NCI-H146 treated with DMSO at 0.1 percent for 48 hours (cell line): ENCODE measurements at regions not wholly inside any gene's neighbourhood (a gene's known extent, or its start where the extent isn't known, plus 50 kb on each side); places are given as distances from the start of the nearest gene placed in this dataset.

ENCODE experiments used
- DNase-seq: peaks from one replicate; lab custom pipeline; 2025; ENCODE audit not compliant: unreplicated experiment; lab: John Stamatoyannopoulos, UW

DNA sequence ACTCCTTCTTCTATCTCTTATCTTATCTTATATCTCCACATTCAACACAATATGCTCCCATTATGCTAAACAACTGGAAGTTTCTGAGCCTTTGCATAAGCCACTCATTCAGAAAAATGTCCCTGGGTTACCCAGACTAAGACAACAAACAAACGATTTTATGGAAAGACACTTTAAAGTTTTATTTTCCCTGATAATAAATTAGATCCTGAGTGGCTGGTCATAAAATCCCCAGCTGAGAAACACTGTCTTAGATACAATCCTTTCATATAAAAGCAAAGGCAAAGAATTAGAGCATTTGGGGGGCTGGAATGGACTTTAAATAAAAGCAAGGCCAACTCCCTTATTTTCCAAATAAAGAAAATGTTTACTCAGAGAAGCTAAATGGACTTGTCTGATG lies 322.3 kb downstream of the GBE1 start:
- no peak for DNase-seq

DNA sequence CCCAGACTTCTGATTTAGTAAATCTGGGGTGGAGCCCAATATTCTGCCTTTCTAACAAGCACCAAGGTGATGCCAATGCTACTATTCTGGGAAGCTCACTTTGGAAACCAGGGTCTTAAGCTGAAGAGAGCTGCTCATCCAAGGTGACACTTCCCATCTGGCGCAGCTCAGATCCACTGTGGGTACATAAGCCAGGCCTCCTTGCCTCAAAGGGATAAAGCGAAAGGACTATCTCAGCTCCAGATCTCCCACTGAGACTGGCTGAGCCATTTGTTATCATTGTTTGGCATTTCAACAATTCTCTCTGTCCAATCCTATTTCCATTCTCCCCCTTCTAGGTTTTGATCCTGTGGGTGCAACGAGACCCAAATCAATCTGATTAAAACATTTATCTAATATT lies 323.8 kb downstream of the GBE1 start:
- no peak for DNase-seq

DNA sequence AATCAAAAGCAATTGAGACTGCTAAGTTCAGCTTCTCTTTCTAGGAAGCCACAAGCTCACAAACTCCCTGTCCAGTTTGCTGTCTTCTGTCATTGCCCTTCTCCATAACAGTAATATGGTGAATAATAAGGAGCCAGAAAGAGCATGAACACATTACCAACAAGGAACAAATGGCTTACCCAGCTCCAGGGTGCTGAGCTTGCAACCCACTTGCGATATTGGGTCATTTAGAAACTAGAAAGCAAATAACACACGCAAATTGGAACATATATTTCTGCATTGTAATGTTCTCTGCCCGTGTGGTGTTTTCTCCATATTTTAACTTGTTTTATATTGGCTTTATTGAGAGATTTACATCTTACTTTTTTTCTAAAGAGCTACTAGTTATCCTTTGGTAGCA lies 325.3 kb downstream of the GBE1 start:
- no peak for DNase-seq

DNA sequence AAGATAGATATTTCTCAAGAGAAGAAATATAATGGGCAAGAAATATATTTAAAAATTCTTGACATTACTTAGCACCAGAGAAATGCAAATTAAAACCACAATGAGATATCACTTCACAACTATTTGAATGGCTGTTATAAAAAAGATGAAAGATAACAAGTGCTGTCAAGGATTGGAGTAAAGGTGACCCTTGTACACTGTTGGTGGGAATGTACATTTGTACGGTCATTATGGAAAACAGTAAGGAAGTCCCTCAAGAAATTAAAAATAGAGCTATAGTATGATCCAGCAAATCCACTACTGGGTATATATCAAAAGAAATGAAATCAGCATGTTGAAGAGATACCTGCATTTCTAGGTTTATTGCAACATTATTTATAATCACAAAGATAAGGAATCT lies 326.4 kb downstream of the GBE1 start:
- no peak for DNase-seq

DNA sequence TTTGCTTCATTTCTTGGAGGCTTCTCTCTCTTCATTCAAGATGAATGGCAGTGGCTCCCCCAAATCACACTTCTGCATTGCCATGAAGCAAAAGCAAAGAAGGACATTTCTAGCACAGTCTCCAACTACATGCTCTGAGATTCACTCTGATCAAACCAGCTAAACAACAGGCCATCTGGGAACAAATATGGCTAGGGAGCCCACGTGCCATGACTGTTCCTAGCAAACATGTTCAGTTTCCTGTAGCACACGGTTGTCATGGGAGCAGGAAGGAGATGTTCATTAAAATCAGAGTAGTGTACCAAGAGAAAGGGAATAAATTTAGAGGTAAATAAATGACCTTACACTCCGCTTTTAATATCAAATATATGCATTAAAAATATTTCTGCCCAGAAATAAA lies 327.3 kb downstream of the GBE1 start:
- DNase-seq = no peak

DNA sequence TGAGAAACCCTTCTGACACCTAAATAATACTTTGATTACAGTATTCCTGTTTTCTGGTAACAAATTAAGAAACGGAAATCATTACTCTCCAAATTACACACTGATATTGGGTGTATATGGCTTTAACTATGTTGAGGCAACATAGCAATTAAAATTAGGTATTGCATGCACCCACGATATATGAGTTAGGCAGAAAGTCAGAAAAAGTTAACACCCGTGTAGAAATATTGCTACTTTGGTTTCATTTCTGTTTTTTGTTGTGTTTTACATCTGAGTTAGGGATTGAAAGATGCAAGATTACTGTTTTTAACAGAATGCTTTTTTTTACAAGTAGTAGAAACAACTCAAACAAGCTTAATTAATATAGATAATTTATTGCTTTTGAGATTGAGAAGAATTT lies 327.8 kb downstream of the GBE1 start:
- no peak for DNase-seq

DNA sequence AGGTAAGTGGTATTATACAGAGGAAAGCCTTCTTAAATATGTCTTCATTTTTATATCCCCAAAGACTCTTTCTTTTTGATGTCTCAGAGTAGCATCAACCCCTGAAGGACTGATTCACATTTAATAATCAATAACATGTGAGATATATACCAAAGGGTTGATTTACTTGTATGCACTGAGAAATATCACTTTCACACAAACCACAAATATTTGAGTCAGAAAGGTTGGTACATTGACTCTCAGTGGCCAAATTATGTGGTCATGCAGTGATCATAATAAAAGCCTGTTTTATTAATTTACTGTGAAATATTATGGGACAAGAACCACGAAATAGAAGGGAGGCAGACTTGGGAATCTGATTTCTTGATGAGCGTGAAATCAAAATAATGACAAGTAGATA lies 329.0 kb downstream of the GBE1 start:
- no peak for DNase-seq

DNA sequence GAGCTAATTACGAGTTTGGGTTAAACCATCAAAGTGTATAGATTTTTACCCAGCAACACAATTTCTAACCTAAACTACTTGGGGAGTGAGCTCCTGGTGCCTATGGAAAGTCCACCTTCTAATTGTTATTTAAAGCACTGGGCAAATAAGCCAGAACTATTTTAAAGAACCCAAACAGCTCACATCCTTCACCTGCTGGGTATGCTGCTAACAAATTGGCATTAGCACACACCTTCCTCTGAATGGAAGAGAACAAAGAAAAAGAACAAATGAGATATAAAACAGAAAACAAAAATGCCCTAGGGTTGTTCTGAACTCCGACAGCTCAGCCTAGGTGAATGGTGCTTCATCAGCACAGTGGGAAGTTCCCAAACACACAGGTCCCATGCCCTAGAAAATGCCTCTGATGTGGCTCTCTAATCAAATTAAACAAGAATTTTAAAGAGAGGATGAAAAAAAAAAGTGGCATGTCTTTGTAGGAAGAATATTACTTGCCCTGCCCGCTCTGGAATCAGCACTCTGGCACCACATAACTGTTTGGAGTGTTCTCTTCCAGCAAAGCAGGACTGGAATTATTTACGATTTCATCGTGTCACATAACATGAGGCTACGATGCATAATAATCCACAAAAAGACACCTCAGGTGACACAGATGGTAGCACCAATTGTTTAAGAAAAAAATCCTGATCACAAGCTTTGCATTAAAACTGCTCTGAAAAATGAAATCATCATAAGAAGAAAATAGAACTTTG lies 334.4 kb downstream of the GBE1 start:
- peak; percentile 14 for DNase-seq

DNA sequence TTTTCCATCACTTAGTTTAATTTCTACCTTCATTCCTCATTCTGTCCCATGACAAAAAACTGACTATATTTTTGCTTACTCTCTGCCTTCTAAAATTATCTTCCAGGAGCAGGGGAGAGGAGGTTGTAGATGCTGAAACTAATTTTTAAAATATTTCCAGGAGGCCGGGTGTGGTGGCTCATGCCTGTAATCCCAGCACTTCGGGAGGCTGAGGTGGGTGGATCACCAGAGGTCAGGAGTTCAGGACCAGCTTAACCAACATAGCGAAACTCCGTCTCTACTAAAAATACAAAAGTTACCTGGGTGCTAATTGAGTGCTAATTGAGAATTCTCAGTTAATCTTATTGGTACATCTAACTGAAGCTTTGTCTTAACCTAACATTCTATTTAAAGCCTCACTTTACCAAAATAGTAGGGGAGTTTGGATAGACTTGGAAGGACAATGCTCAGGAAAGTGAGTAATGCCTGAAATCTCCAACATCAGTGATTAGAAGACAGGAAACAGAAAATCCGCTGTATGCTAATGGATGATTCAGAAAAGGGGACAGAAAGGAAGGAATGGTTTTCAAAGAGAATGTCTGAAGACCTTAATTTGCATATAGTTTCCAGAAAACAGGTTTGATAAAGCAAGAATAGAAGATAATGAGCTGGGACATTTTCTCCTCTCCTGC lies 336.1 kb downstream of the GBE1 start:
- DNase-seq = no peak

DNA sequence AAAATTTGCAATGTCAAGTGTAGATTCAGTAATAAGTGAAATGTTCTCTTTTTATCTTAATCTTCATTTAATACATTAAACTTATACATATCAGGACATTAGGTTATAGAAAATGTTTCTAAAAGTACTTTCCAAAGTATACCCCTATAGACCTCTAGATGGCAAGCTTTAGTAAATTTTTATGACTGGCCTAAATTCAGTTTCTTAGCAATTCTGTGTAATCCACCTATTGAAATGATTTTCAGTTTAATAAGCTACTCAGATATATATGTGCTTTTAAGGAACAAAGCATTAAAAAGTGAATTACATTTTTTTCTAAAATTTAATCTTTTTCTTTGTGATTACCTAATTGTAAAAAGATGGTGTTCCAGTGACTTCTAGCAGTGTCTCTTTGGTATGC lies 342.2 kb downstream of the GBE1 start:
- peak; percentile 2 for DNase-seq

DNA sequence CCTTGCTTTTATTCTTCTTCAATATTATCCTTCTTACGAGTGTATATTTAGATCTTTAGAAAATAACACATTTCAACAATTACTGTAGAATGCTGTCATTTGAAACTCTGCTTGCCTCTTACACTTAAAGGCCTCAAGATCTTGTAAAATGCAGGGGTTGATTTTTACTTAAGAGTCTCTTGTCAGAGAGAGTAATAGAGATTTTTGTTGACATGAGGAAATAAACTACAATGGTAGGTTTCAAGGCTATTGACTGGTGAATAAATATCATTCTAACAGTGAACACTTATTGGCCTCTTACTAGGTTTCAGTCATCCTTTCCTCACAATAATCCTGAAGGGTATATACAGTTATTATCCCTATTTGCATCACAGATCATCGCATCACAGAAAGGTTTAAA lies 344.6 kb downstream of the GBE1 start:
- no peak for DNase-seq

DNA sequence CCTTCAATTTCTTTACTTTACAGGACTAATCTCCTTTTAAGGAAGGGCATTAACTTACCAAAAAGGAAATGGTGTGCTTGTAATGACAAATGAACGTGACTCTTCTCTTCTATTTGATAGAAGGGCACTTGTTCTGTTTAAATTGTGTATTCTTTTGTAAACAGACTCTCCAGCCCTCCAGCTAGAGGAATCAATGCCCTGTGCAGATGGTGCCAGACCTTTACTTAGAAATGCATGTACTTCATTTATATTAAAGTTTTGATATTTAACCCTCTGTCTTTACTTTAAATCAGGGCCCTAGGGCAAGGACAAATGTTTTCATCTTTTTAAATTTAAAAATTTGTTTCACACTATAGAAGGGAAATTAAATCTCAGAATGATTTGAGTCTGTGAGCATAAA lies 355.1 kb downstream of the GBE1 start:
- no peak for DNase-seq

DNA sequence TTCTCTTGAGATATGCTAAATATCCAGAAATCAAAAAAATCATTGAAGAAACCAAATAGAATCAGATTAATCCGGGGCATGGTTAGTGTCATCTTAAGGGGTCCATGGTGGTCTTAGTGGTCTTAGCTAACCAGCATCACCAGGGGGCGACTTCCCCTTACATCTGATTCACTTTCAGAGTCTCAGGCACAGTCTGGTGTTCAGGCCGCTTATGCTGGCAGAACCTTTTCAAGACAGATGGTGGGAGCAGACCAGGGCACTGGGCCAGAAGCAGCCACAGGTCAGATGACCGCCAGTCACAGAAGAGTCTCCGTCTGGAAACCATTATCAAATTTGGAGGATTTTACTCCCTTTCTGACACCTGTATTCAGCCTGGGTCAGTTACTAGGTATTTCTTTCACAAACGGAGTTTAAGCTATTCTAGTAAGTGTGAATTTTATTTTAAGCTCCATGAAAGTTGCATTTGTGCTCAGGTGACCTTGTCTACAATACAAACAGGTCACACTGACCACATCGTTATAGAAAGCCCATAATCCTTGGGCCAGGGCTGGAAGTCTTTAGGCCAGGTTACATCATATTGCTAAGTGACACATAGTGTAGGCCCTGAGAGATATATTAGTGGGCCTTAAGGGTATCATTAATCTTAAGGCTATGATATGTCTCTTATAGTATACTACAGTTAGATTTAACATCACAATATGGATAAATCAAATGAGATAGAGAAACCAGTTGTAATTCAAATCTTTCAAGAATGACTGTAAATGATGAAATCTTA lies 365.5 kb downstream of the GBE1 start:
- no peak for DNase-seq

DNA sequence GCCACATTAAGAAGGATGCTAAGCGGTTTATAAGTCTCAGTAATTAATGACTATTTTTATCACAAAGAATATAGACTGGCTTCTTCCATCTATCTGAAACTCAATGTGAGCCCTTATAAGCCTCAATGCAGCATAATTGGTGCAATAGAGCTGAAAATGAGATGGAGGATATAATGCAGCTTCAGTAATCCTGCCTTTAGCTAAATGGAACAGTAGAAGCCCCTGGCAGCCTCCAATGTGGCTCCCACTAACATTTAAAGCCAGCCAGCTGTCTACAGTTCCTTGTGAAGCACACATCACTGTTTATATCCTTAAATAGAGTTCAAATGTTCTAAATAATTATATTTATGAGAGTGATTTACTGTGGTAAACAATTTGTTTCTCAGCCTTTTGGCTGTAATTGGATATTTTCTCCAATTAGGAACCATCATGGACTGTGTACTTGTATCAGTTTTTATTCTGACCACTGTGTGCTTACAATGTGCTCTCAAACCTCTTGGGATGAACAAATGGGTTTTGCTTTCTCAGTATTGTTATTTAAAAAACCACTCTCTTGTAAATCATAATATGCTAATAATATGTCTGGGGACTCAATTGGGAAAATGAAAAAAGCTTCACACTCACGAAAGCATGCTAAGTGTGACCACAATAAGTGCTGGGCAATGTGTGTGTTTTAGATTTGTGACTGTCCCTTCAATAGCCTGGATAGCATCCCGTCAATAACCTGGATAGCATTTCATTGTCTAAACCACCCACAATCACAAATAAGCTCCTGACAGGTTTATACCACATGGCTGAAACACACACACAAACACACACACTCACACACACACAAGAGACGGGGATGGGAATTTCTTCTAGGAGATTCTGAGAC lies 366.6 kb downstream of the GBE1 start:
- no peak for DNase-seq

DNA sequence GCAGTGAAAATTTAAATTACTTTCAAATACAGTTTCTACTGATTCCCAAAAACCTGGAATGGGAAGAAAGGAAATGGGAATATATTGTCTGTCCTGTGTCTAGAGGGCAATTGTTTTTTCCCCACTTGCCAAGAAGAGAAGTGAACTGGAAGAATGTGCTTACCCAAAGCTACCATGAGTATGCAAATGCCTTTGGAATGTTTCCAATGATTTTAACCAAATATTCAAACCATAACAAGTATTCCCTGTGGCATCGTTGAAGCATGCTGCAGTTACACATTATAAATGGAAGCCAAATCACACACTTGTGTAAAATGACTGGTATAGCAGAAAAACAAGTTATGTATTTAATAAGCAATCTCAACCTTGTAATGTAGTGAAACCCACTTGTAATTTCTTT lies 368.2 kb downstream of the GBE1 start:
- no peak for DNase-seq

DNA sequence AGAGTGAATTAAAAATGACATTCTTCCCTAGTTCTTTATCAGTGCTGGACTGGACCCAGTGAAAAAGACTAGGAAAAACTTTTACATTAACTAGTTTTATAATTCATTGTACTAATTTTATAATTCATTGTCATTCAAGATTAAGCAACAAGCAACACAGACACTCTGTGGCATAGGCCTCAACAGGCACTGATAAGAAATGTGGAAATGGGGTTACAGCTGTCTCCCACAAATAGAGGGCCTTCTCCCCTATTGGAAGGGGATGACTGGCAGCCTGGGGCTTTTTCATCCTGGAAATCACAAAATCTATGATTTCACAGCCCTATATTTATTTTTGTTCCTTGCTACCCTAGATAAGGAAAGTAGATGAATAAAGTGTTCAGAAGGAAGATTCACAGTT lies 370.6 kb downstream of the GBE1 start:
- no peak for DNase-seq

DNA sequence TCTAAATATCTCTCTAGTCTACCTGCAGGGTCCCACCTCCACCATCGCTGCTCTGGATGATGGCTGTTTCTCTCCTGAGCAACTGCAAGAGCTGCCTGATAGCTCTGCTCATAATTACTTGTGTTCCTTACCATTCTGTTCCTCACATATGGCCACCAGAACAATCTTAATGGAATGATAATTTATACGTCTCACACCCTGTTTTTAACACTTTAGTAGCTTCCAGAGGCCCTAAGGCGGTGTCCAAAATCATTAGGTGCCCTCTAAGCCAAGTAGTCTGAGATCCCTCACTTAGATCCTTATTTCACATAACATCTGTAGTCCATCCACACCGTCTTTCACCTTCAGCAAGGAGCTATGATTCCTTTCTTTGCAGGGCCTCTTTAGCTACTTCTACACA lies 373.3 kb downstream of the GBE1 start:
- DNase-seq = no peak

DNA sequence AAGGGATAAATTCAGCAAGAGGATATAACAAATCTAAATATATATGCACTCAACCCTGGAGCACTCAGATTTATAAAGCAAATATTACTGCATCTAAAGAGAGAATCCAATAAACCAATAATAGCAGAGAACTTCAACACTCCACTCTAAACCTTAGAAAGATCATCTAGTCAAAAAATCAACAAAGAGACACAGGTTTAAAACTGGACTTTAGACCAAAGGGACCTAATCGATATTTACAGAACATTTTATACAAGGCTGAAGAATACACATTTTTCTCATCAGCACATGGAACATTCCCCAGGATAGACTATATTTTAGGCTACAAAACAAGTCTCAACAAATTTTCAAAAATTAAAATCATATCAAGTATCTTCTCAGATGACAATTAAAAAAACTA lies 379.0 kb downstream of the GBE1 start:
- DNase-seq = no peak

DNA sequence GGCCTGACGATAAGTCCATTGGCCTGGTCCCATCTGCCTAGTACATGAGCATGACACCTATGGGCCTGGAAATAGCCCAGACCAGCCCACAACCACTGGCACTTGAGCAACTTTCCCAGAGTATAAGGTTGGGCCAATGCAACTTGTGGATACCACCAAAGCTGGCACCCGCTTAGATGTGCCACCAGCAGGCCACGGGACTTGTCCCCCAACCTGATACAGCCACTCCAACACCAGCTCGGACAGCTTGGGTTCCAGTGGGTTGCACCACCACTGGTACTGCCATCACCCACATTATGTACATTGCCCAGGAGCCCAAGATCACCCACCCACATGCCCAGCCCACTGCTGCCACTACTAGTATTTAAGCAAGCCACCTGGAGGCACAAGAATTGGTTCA lies 381.2 kb downstream of the GBE1 start:
- DNase-seq = no peak

DNA sequence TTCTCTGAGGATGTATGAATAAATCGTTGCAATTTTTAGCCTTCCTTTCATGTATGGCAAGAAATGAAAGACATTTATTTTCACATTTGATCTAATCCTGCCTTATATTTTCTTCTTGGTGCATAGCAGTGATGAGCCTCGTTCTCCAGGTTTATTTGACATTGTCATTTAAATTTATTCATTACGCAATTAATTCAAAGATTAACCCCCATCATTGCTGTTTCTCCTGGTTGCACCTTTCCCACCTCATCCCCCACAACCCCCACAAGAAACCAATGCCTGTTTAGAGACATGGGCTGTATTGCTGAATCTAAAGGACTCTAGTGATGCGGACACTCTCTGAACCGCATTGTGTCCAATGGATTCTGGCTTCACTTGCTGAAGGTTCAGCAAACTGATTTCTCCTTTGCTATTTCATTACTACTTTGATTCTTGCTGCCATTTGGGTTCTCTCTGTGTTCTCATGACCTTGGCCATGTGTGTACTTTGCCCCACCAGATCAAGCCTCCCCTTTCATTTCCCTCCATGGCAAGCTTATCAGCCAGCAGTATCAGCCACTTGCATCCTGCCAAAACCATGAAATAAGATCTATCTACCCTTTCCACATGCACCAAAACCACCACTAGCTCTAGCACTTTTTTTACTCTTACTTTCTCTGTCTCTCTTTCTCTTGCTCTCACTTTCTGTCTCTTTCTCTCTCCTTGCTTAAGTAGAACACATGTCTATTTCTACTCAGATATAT lies 382.7 kb downstream of the GBE1 start:
- DNase-seq = no peak

DNA sequence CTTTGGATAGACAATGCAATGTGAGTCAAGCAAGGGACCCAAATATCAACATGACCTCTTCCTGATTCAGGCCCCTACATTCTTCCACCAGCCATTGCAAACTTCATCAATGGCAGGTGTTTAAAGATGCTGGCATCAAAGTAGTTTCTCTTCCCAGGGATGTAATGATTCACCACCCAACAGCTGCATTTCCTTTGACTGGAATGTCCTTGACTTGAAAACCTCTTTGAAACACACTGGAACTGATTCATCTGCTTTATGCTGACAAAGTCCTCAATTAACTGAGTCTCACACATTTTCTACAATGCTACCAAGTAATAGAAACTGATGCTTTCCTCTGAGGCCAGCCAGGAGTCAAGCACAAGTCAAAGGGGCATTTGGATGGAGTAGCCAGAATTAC lies 385.5 kb downstream of the GBE1 start:
- no peak for DNase-seq
